SW 1271 (cell line): ENCODE measurements at regions not wholly inside any gene's neighbourhood (a gene's known extent, or its start where the extent isn't known, plus 50 kb on each side); places are given as distances from the start of the nearest gene placed in this dataset.
"Not testable (repeated sequence)": the region's sequence is repeated elsewhere in the genome, so short reads cannot be mapped to it uniquely, and the experiment has no call there.

Experiments used
- DNase-seq, 2 experiments: peaks; one replicate each; lab custom pipeline; 2025; lab: John Stamatoyannopoulos, UW

DNA sequence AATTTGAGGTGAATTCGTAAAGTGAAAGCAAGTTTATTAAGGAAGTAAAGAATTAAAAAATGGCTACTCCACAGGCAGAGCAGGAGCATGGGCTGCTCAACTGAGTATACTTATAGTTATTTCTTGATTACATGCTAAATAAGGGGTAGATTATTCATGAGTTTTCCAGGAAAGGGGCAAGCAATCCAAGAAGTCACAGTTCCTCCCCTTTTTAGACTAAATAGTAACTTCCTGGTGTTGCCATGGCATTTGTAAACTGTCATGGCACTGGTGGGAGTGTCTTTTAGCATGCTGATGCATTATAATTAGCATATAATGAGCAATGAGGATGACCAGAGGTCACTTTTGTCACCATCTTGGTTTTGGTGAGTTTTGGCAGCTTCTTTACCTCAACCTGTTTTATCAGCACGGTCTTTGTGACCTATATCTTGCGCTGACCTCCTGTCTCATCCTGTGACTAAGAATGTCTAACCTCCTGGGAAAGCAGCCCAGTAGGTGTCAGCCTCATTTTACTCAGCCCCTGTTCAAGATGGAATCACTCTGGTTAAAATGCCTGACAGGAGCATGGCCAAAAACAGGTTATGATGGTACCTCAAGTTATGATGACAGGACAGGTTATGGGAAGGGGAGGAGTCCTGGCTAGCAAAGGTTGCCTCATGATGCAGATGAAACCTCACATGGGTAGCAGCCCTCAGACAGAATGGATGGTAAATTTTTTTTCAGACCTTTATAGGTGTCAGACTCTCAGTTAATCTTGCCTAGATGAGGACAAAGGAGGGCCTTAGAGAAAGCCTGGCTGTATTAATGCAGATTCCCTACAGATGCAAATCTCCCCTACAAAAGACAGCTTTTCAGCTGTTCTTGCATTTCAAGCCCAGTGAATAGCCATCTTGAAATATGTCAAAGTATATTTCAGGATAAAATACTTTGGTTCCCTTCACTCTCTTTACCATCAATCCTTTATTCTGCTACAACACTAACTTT lies 49.7 kb downstream of the SIPA1L2 start:
- no peak for DNase-seq

DNA sequence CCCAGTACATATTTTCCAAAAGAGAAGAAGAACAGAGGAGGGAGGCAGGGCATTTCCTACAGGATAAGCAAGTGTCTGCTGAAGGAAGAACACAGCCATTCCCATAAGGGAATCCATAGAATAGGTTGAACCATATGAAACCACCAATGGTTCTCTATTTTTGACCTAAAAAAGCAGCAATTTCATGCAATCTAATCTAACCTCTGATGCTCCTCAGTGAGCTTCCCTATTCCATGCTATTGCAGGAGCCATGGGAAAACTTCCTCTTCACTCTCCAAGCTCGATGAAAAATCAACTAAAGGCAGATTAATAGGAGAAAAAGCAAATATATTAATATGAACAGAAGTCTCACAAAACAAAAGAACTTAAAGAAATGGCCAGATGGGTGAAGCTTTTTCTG lies 50.5 kb downstream of the SIPA1L2 start:
- DNase-seq, result no peak

DNA sequence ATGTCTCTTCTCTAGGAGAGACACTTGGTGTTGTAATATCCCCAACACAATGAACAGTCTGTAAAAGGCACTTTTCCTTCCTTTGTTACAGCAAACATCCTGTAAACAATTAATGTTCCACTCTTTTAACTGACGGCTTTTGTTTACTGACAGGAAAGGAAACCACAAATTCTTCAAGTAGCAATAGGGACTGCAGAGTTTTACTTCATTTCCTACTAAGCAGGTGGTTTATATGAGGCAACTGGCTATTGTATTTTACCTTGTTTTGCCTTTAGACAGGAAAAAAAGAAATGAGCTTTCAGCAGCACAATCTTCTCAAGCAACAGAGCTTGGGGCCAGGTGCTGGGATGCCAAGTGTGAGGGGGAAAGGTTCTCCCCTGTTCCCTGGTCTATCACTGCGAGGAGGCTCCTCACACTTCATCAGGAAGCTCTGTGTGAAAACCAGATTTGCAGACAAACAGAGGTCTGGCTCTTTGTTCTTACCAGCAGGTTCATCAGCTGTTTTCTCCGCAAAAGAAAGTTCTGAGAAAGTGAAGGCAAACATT lies 51.2 kb downstream of the SIPA1L2 start:
- no peak for DNase-seq

DNA sequence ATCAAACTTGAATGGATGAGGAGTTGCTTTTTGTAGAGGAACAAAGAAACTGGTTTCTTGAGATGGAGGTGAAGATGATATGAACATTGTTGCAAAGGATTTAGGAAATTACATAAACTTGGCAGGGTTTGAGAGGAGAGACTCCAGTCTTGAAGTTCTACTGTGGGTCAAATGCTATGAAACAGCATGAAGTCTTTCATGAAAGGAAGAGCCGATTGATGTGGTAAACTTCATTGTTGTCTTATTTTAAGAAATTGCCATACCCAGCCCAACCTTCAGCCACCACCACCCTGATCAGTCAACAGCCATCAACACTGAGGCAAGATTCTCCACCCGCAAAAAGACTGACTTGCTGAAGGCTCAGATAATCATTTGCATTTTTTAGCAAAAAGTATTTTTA lies 52.2 kb downstream of the SIPA1L2 start:
- DNase-seq, result no peak

DNA sequence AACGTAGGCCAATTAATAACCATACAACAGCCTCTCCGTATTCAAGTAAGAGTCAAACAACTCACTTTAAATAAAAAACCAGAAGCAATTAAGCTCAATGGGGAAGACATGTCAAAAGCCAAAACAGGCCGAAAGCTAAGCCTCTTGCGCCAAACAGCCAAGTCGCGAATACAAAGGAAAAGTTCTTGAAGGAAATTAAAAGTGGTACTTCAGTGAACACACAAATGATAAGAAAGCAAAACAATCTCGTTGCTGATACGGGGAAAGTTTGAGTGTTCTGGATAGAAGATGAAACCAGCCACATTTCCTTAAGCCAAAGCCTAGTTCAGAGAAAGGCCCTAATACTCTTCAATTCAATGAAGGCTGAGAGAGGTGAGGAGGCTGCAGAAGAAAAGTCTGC lies 53.4 kb downstream of the SIPA1L2 start:
- DNase-seq, result no peak

DNA sequence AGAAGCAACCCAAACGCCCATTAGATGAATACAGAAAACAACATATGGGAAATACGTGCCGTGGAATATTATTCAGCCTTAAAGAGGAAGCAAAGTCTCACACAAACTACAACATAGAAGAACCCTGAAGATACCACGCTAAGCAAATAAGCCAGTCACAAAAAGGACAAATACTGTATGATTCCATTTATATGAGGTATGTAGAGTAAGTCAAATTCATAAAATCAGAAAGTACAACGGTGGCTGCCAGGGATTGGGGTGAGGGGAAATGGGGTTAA lies 54.2 kb downstream of the SIPA1L2 start:
- DNase-seq, result no peak

DNA sequence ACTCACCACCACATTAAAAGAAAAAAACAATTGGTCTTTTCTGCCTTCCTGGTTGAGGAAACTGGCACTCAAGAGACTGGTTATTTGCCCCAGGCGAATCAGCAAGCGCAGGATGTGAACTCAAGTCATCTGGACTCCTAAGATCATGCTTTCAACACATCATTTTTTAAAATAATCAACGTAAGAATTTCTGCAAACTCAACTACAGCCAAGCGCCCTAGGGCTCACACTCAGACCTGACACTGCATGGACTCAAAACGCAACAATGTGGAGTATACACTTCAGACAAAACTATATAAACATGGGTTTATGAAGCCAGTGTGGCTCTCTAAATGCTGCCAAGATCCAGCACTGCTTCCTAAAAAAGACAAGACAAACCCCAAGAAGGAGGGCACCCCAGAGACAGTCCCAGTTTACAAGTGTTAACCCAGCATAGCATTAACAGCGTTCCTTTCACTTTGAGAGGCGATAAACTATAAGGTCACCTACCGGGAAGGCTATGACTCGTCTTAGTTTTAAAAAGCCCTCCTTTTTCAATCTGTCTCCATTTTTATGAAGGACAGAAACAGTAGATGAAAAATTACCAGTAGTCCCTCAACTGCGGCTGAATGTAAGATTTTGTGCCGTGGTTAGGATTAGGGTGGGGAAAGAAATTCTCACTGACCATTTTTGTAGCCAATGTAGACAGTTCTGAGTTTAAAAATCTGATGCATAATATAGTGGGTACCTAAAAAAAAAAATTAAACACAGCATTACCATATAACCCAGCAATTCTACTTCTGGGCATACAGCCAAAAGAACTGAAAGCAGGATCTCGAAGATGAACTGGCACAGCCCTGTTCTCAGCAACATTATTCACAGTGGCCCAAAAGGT lies 54.8 kb downstream of the SIPA1L2 start:
- no peak for DNase-seq

DNA sequence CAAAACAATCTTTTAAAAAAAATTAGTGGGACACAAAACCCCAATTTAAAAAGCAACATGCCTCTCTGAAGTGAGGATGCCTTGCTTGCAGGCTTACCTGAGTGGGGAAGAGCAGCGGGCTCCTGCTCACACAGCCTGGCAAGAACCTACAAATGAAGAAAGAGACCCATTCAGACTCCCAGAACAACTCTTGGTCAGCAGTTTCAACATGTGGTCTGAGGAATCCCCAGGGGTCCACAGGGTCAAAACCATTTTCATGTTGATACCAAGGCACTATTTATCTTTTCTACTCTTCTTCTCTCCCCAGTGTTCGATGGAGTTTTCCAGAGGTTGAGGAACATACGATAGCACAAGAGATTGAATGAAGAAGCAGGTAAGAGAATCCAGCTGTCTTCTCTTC lies 55.9 kb downstream of the SIPA1L2 start:
- DNase-seq, result no peak

DNA sequence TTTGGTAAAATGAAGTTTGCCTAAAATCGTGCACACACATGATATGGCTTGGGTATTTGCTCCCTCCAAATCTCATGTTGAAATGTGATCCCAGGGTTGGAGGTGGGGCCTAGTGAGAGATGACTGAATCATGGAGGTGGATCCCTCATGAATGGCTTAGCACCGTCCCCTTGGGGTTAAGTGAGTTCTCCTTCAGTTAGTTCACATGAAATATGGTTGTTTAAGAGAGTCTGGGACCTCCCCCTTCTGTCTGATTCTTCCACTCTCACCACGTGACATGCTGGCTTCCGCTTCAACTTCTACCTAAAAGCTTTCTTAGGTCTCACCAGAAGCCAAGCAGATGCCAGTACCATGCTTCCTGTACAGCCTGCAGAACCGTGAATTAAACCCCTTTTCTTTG lies 58.4 kb downstream of the SIPA1L2 start:
- DNase-seq, result no peak

DNA sequence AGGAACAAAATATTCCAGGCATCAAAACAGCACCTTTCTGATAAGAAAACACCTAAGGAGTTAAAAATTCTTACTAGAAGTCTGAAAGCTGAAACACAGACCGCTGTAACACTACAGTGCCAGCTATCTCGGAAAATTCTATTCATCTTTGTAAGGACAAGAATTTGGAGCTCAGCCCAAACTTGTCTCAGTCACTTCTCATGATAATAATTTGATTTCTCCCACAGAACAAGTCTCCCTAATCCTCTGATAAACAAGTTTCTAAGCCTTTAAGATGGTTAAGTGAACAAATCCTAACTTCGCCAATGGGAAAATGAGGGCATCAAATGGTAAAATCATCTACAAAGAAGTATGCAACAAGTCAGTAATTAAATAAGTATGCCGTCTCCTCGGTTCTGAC lies 59.9 kb downstream of the SIPA1L2 start:
- no peak for DNase-seq

DNA sequence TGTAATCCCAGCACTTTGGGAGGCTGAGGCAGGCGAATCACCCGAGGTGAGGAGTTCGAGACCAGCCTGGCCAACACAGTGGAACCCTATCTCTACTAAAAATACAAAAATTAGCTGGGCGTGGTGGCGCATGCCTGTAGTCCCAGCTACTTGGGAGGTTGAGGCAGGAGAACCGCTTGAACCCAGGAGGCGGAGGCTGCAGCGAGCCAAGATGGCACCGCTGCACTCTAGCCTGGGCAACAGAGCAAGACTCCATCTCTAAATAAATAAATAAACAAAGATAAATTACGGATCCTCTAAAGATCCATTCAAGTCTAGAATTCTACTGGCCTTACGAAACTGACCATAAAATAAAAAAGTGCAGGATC lies 60.4 kb downstream of the SIPA1L2 start:
- DNase-seq, result not testable (repeated sequence)

DNA sequence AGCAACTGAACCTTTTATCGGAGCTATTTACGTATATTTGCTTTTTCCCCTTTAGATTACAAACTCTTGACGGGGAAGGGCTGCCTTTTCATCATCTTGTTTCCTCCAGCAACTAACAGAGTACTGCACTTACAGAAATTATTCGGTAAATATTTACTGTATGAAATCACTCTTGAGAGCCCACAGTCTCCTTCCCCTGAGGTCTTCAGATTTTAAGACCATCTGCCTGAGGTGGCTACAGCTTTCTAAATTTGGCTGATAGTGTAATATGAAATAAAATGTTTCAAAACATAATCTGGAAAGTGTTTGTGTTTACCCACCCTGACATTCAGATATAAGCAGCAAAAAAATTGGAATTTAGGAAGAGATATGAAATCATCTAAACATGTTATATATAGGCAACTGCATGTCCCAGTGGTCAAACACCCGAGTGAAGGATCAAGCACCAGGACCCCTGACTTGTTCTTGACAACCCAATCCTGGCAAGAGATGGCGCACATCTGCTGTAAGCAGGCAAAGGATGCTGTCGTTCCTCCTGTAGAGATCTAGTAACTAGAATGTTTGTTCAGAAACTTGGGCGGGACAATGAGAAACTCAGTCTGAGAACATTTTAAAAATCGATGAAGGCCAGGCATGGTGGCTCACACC lies 60.9 kb downstream of the SIPA1L2 start:
- DNase-seq, result no peak

DNA sequence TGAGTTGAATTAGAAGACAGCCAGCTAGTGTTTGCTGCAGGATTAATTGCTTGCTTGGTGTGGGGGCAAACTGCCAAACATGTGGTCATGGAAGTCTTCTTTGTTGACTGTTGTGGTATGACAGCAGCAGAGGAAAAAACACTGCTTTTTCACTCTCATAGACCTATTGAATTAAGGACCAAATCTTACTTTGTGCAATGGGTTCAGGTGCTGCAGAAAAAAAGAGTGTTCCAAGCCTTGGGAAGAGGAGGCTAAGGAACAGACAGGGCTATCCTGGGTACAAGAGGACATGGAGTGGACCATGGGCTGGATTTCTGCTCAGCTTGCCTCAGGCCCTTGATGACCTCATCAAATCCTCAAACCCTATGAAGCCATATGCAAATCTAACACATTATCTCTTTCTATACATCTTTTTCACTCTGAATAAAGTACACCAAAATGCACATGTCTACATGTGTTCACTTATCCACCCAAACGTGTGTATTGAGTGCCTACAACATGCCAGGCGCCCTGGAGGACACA lies 61.5 kb downstream of the SIPA1L2 start:
- DNase-seq, result no peak

DNA sequence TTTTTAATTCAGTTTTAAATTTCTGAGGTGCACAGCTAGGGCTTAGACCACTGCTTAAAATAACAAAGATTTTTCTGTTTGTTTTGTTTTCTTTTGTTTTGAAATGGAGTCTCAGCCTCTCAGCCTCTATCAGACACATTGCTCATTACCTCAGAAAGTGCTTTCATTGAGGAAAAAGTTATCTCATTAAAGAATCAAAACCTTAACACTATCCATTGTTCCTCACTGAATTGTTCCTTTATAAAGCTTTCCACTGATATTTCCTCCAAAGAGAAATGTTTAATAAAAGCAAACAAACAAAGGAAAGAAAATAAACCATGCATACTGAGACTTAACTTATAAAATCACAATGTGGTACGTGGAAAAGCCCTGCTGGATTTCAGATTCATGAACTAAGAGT lies 63.8 kb downstream of the SIPA1L2 start:
- no peak for DNase-seq

DNA sequence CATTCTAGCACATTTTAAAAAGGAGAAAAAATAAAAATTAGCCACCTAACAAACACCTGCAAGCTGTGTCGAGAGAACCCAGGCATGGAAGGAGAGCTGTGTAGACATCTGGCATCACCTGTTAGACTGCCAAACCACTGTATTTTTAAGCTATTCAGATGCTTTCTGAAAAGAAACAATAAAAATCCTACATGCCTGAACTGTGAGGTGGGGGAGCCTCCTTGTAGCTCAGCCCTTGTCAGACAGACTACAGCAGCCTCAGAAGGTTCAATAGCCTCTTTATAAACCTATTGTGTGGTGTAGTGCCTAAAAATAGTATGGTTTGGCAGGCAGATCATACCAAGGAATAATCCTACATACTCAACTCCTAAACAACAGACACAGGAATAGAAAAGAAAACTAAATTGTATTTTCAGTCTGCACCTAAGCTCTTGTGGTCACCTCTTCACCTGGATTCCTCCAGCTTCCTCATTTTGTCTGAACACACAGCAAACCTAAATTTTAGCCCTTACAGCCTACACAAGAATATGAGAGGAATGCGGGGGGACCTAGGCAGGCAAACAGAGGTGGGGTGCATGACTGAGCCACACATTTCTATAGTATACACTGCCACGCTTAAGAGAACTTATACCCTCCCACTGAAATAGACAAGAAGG lies 67.0 kb downstream of the SIPA1L2 start:
- no peak for DNase-seq

DNA sequence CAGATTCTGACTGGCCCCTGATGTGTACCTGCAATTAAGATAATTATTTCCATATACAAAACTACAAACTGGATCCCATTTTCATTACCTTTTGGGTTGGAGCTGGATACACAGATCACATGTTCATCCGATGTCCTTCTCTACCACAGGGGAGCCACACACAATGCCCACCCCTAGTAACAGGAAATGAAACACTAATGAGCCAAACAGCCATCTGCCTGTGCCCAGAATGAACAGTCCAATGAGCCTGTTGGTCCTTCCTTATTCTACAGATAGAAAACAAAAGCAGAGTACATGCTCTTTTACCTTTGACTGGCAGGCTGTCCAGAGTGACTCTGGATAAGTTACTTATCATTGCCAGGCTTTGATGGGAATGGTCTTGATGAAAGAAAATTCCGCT lies 68.6 kb downstream of the SIPA1L2 start:
- no peak for DNase-seq

DNA sequence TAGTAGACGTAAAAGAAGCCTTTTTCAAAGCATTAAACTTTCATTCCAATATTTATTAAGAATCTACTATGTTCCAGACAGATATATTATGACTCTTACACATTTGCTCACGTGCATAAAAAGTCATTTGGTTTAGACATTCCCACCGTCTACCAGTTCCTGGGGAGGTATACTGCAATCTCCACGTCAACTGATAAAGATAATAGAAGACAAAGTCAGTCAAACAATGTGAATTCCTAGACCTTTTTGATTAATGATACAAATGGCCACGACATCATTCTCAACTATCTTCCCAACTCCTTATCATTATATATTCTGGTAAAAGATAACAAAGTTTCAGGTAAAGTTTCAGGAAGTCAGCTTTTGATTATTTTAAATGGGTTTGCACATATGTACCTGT lies 69.0 kb downstream of the SIPA1L2 start:
- no peak for DNase-seq

DNA sequence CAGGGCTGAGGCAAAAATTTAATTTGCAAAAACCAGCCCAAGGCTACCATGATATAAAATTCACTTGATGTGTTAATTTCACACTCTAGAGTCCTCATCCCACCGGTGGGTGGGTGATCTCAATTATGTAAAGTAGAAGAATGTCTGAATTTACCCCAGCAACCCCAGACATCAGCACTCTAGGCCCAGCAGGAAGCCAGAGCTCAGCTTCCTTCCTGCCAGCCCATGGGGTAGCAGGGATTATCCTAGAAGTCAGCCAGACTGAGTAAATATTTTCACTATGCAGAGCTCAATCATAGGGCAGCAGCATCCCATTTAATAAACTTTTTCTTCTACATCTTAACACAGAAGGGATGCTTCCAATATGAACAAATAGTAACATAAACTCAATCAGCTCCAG lies 71.0 kb downstream of the SIPA1L2 start:
- DNase-seq, result no peak

DNA sequence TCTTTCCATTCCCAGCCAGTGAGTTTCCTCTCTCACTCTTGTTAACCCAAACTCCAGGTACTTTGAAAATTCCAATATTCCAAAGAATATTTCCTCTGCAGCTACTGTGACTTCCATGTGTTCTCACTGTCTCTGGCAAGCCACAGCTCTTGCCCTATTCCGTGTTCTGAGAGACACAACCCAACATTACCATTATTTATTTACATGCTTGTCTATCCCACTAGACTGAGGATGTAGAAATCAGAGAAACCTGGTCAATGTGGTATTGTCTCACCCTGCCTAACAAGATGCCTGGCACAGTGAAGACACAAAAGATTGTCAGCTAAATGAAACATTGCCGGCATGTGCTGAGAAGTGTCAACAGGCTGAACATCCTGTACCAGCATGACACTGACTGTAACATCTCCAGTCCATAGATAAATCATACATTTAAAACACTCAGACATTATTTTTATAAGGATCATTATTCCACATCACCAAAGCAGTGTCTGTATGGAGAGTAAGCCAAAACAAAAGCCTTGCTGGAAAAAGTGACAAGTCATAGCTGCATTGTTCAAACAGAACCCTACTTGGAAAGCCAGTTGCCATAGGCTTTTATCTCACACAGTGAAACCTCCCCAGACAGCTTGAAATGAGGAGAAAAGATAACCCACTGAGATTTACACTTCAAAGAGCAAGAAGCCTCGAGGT lies 72.3 kb downstream of the SIPA1L2 start:
- no peak for DNase-seq

DNA sequence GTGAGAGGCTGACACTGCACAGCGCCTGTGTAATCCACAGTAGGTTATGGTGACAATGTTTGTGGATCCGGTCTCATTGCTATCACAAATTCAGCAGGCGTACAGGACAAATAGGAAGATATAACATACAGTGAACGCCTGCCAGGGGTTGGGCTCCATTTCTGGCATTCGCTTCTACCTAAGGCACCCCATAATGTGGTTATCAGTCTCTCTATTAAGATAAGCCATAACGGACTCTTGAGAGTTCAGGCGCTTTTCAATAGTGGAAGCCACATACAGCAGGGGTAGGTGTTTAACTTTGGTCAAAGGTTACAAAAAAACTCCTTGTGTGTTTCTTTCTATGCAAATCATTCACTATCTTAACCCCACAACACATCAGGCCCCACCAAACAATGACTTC lies 72.8 kb downstream of the SIPA1L2 start:
- no peak for DNase-seq

DNA sequence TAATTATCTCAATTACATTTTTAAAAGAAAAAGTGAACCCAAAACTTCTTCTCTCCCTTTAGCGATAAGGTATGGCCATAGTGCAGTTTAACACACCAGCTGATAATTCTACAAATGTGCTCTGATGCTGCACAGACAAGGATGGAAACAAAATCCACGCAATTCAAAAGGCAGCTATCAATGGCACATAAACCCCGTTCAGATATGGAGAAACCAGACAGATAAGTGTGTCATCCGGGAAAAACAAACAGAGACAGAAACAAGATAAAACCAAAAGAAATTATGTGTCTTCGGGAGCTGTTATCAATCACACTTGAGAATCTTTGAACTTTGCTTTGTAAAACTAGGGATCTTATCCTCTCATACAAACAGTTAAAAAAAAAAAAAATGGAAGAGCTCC lies 73.6 kb downstream of the SIPA1L2 start:
- no peak for DNase-seq
